T-cell (primary cell): ENCODE measurements at regions not wholly inside any gene's neighbourhood (a gene's known extent, or its start where the extent isn't known, plus 50 kb on each side); places are given as distances from the start of the nearest gene placed in this dataset.

Source experiments
- ATAC-seq, 4 experiments: fragments of 200-7000 bp in 3 of 4; fragments of 150-1000 bp in 1 of 4; cut with Tn5 transposase; replicated peaks in 1 of 4; 1 replicate in 3 of 4; 2 replicates in 1 of 4; pipeline ENCODE4 v1.10.0; 2021; ENCODE audit warnings: moderate library complexity in 3 of 4, mild to moderate bottlenecking in 2 of 4, moderate number of reproducible peaks in 1 of 4
- CTCF ChIA-PET, 2 donors: fragments of 300-600 bp; sonication (Branson Sonifier 250); formaldehyde crosslinking; loops; one replicate each; lab custom pipeline; 2022; ENCODE audit warnings: antibody characterized with exemption in 2 of 2; lab: Charles Lee
- POLR2A ChIA-PET, 2 donors: fragments of 300-600 bp; sonication (Branson Sonifier 250); formaldehyde crosslinking; loops; one replicate each; lab custom pipeline; 2022; ENCODE audit warnings: antibody characterized with exemption in 2 of 2; lab: Charles Lee
- DNase-seq, 35 experiments: peaks; one replicate each; pipeline versions ENCODE4 v3.0.0 to v3.0.0-alpha.2; 2013 to 2023
- H3K27ac ChIP-seq: one replicate; pipeline ENCODE4 v1.5.1; 2013; ENCODE audit warnings: low read length
- H3K27me3 ChIP-seq, 2 experiments: replicated peaks in 1 of 2; 1 replicate in 1 of 2; 2 replicates in 1 of 2; pipeline versions ENCODE4 v1.6.1 to v1.7.0; 2013; ENCODE audit warnings: low read length in 1 of 2, mixed read lengths in 1 of 2; ENCODE audit not compliant: control insufficient read depth in 2 of 2, insufficient read depth in 2 of 2; ENCODE audit errors: extremely low read depth in 1 of 2
- H3K36me3 ChIP-seq, 2 donors: 1 replicate in 1 of 2; 2 replicates in 1 of 2; pipeline versions ENCODE4 v1.6.1 to v1.7.0; 2013; ENCODE audit warnings: low read length in 1 of 2; ENCODE audit not compliant: control insufficient read depth in 2 of 2, insufficient read depth in 1 of 2; ENCODE audit errors: extremely low read depth in 1 of 2
- H3K4me1 ChIP-seq, 2 experiments: 1 replicate in 1 of 2; 2 replicates in 1 of 2; pipeline versions ENCODE4 v1.6.1 to v1.7.0; 2013; ENCODE audit warnings: low read length in 2 of 2, mixed read lengths in 1 of 2; ENCODE audit not compliant: insufficient read depth in 2 of 2, control insufficient read depth in 1 of 2; ENCODE audit errors: extremely low read depth in 1 of 2
- H3K4me3 ChIP-seq, 2 donors: 1 replicate in 1 of 2; 2 replicates in 1 of 2; pipeline versions ENCODE4 v1.5.1 to v1.7.0; 2013; ENCODE audit warnings: mild to moderate bottlenecking in 2 of 2, low read length in 1 of 2, moderate library complexity in 1 of 2; ENCODE audit not compliant: control insufficient read depth in 1 of 2; ENCODE audit errors: extremely low read depth in 1 of 2
- H3K9me3 ChIP-seq: 2 replicates; pipeline ENCODE4 v1.7.0; 2013
- H3K27ac Mint-ChIP-seq, 2 donors: one replicate each; pipeline ENCODE4 v1.8.0; 2020 to 2021; ENCODE audit warnings: mild to moderate bottlenecking in 2 of 2, mixed read lengths in 2 of 2
- H3K27me3 Mint-ChIP-seq, 2 donors: one replicate each; pipeline ENCODE4 v1.8.0; 2021 to 2022; ENCODE audit warnings: mixed read lengths in 2 of 2
- H3K36me3 Mint-ChIP-seq: one replicate; pipeline ENCODE4 v1.8.0; 2021; ENCODE audit warnings: mixed read lengths
- H3K4me1 Mint-ChIP-seq, 3 donors: one replicate each; pipeline ENCODE4 v1.8.0; 2020 to 2022; ENCODE audit warnings: mixed read lengths in 3 of 3, mild to moderate bottlenecking in 1 of 3
- H3K4me3 Mint-ChIP-seq, 3 donors: one replicate each; pipeline ENCODE4 v1.8.0; 2020 to 2022; ENCODE audit warnings: mild to moderate bottlenecking in 3 of 3, mixed read lengths in 3 of 3, moderate library complexity in 3 of 3
- H3K9me3 Mint-ChIP-seq, 3 donors: one replicate each; pipeline ENCODE4 v1.8.0; 2020 to 2022; ENCODE audit warnings: mixed read lengths in 3 of 3
- WGBS: methylation state at CpG from one replicate; pipeline ENCODE4 v1.1.5; 2013; ENCODE audit warnings: missing lambda C conversion rate; ENCODE audit not compliant: insufficient coverage; 5-methylcytosine and 5-hydroxymethylcytosine counted together

DNA sequence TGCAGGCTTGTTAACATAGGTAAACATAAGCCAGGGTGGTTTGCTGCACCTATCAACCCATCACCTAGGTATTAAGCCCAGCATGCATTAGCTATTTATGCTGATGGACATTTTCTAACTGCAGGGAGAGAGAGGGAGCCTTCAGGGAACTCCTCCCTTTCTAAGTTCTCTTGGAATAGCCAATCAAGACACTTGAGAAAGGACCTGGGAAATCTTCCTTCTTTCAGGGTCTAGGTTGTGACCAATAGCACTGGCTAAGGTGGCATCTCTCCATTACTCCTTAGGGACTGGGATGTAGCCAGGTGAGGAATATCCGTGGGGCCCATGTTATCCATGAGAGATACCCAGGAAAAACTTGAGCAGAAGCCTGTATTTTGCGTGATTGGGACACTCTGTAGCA, 849.6 kb upstream of the MAP3K7 start:
- no peak overlapping the region for H3K4me3 Mint-ChIP-seq
- Histone ChIP-seq H3K4me1 (no peaks in the 10 kb centered on the region), H3K27me3 (no peaks in the 10 kb centered on the region), H3K36me3 (no peaks in the 10 kb centered on the region), H3K4me3 (no peak overlapping the region), H3K9me3 (no peaks in the 10 kb centered on the region), H3K27ac (no peak overlapping the region)
- no peaks in the 10 kb centered on the region for H3K4me1 Mint-ChIP-seq
- H3K36me3 Mint-ChIP-seq: no peaks in the 10 kb centered on the region
- no CpG with 5 or more reads among the region's 2 CpGs for WGBS
- CTCF ChIA-PET: no interaction called here
- DNase-seq (no peak), ATAC-seq (no peak)
- peaks cover 0 to 14% (median 3%) of the 10 kb centered on the region in 3 donors for H3K9me3 Mint-ChIP-seq
- H3K27ac Mint-ChIP-seq: no peak overlapping the region
- peaks cover 0 to 4% of the 10 kb centered on the region in 2 donors for H3K27me3 Mint-ChIP-seq
- POLR2A ChIA-PET: no interaction called here

DNA sequence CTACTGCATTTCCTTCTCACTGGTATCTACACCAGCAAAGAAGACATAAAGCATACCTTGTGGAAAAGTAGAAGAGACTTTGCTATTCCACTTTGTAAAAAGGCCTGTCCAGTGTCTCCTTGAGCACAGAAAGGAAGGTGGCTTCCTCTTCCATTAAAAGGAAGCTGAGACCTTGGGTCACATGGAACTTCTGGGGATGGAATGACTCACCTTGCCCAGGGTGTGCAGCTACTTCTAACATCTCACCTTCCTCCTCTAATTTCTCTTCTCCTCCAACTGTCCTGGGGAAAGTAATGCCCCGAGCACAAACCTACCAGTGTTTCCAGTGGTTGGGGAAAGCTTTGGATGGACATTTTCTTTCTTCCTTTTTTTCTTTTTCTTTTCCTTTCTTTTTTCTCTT, 848.8 kb upstream of the MAP3K7 start:
- no peak overlapping the region for H3K4me3 Mint-ChIP-seq
- no CpG with 5 or more reads among the region's 1 CpG for WGBS
- POLR2A ChIA-PET: no interaction called here
- no peaks in the 10 kb centered on the region for H3K4me1 ChIP-seq
- DNase-seq (no peak), ATAC-seq (no peak)
- no peak overlapping the region for H3K27ac Mint-ChIP-seq
- H3K4me3 ChIP-seq: no peak overlapping the region
- H3K4me1 Mint-ChIP-seq: no peaks in the 10 kb centered on the region
- no peaks in the 10 kb centered on the region for H3K36me3 ChIP-seq
- H3K9me3 ChIP-seq: no peaks in the 10 kb centered on the region
- peaks cover 0 to 4% of the 10 kb centered on the region in 2 donors for H3K27me3 Mint-ChIP-seq
- H3K27me3 ChIP-seq: no peaks in the 10 kb centered on the region
- peaks cover 0 to 14% (median 10%) of the 10 kb centered on the region in 3 donors for H3K9me3 Mint-ChIP-seq
- no peak overlapping the region for H3K27ac ChIP-seq
- CTCF ChIA-PET: interaction anchor here in 1 of 2 donors (0.7 kb wide), 1 partner anchor 98 kb away, joined by 4 read pairs; no protein-coding TSS in a partner anchor
- no peaks in the 10 kb centered on the region for H3K36me3 Mint-ChIP-seq

DNA sequence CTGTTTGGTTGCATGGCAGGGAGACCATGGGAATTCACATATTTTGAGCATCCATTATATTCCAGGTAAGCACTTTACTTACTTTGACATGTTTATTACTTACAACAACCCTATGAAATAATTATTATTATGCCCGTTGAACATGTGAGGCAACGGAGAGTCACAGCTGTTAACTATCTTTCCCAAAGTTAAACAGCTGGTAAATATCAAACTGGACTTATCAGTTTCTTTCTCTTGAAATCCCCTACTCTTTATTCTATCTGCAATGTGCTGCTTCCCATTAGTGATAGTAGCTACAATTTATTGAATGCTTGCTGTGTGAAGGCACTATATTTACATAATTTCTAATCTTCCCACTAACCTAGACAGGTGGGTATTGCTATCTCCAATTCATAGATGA, 847.7 kb upstream of the MAP3K7 start:
- Mint-ChIP-seq H3K27ac (no peak overlapping the region), H3K4me1 (no peaks in the 10 kb centered on the region), H3K27me3 (peaks cover 0 to 4% of the 10 kb centered on the region in 2 donors), H3K4me3 (no peak overlapping the region), H3K36me3 (no peaks in the 10 kb centered on the region), H3K9me3 (peaks cover 0 to 11% (median 10%) of the 10 kb centered on the region in 3 donors)
- no peaks in the 10 kb centered on the region for H3K36me3 ChIP-seq
- H3K27ac ChIP-seq: no peak overlapping the region
- no peaks in the 10 kb centered on the region for H3K27me3 ChIP-seq
- no peak overlapping the region for H3K4me3 ChIP-seq
- POLR2A ChIA-PET: no interaction called here
- no peak for DNase-seq
- 100% methylated on average over 2 of the region's 2 CpGs for WGBS
- ATAC-seq: no peak
- no peaks in the 10 kb centered on the region for H3K4me1 ChIP-seq
- H3K9me3 ChIP-seq: no peaks in the 10 kb centered on the region
- CTCF ChIA-PET: no interaction called here

DNA sequence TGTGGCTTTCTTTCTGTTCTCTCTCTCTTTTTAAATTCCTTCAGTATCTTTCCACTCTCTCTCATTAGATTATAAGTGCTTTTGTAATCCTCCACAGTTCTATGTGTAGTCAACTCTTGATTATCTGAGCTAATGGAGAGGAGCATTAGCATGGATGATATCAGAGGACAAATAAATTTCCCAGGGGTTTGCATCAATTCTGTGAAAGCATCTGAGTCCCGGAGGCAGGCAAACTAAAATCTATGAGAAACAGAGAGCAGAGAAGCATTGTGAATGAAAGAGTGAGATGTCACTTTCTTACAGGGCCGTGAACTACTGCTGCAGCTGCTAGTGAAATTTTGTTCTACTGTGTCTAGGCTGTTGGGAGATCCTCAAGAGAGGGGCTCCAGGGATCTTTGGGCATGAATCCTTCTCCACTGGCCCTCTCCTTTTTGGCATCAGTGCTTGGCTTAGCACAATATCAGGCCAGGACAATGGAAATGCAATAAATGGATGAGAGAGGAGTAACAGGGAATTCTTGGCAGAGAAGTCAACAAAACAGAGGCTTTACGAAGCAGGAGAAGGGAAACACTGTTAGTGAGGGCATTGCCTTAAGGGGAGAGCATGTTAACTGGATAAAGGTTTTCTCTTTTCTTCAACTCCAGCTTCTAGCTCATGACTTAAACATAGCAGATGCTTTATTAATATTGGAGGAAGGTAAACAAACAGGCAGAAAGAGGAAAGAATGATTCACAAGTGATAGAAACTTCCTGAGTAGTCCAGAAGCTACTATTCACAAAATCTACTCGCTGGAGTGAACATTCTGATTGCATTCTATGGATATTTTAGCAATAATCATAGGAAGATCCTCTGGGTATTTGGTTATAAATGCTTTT, 847.0 kb upstream of the MAP3K7 start:
- H3K4me1 Mint-ChIP-seq: no peaks in the 10 kb centered on the region
- no peak overlapping the region for H3K27ac Mint-ChIP-seq
- ChIA-PET POLR2A (no interaction called here), CTCF (no interaction called here)
- DNase-seq: no peak
- no peak overlapping the region for H3K4me3 ChIP-seq
- H3K27me3 ChIP-seq: no peaks in the 10 kb centered on the region
- no peak overlapping the region for H3K27ac ChIP-seq
- H3K9me3 ChIP-seq: no peaks in the 10 kb centered on the region
- no peak overlapping the region for H3K4me3 Mint-ChIP-seq
- no peaks in the 10 kb centered on the region for H3K36me3 Mint-ChIP-seq
- peaks cover 0 to 4% of the 10 kb centered on the region in 2 donors for H3K27me3 Mint-ChIP-seq
- H3K4me1 ChIP-seq: no peaks in the 10 kb centered on the region
- peaks cover 0 to 10% (median 8%) of the 10 kb centered on the region in 3 donors for H3K9me3 Mint-ChIP-seq
- H3K36me3 ChIP-seq: no peaks in the 10 kb centered on the region
- ATAC-seq: no peak
- 83% methylated on average over 1 of the region's 4 CpGs for WGBS

DNA sequence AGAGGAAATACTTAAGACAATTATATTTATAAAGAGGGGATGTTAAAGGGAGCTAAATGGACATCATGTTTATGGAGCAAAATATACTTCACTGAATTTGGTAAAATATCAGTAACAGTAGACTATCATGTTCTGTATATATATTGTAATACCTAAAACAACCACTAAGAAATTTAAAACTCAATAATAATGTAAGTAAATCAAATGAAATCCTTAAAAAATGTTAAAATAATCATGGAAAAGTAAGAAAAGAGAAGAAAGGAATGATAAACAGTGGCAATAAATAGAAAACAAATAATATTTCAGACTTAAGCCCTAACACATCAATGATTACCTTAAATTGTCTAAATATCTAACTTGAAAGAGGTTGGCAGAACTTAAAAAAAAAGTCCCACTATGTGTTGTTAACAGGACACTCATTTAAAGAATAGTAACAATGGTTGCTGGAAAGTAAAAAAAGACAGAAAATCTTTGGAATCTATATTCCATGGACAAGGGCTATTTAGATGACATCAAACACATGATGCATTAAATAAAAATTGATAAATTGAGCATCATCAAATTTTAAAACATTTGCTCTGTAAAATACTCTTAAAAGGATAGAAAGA, 842.2 kb upstream of the MAP3K7 start:
- Mint-ChIP-seq H3K4me3 (no peak overlapping the region), H3K27ac (no peak overlapping the region), H3K9me3 (peaks cover 4 to 11% (median 9%) of the 10 kb centered on the region in 3 donors), H3K27me3 (no peaks in the 10 kb centered on the region), H3K4me1 (no peaks in the 10 kb centered on the region), H3K36me3 (no peaks in the 10 kb centered on the region)
- no peaks in the 10 kb centered on the region for H3K9me3 ChIP-seq
- DNase-seq: no peak
- no peaks in the 10 kb centered on the region for H3K36me3 ChIP-seq
- H3K27me3 ChIP-seq: no peaks in the 10 kb centered on the region
- no peak overlapping the region for H3K27ac ChIP-seq
- no peak overlapping the region for H3K4me3 ChIP-seq
- ChIA-PET CTCF (no interaction called here), POLR2A (no interaction called here)
- H3K4me1 ChIP-seq: no peaks in the 10 kb centered on the region
- ATAC-seq: no peak

DNA sequence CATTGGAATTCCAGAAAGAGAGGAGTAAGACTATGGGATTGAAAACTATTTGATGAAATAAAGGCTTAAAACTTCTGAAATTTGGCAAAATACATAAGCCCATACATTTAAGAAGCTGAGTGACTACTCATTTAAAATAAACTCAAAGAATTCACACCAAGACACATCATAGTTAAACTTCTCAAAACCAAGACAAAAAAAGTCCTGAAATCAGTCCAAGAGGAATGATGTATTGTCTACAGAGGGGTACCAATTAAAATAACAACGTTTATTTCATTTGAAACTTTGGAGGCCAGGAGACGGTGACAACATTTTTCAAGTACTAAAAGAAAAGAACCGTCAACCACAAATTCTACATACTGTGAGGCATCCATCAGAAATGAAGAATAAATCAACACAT, 841.4 kb upstream of the MAP3K7 start:
- ATAC-seq (no peak), DNase-seq (no peak)
- Histone ChIP-seq H3K4me3 (no peak overlapping the region), H3K36me3 (no peaks in the 10 kb centered on the region), H3K4me1 (no peaks in the 10 kb centered on the region), H3K9me3 (no peaks in the 10 kb centered on the region), H3K27me3 (no peaks in the 10 kb centered on the region), H3K27ac (no peak overlapping the region)
- H3K4me3 Mint-ChIP-seq: no peak overlapping the region
- H3K27ac Mint-ChIP-seq: no peak overlapping the region
- ChIA-PET POLR2A (no interaction called here), CTCF (no interaction called here)
- WGBS: no CpG with 5 or more reads among the region's 3 CpGs
- peaks cover 4 to 13% (median 9%) of the 10 kb centered on the region in 3 donors for H3K9me3 Mint-ChIP-seq
- no peaks in the 10 kb centered on the region for H3K4me1 Mint-ChIP-seq
- no peaks in the 10 kb centered on the region for H3K36me3 Mint-ChIP-seq
- H3K27me3 Mint-ChIP-seq: no peaks in the 10 kb centered on the region
